GM19035 (cell line): ENCODE measurements at regions not wholly inside any gene's neighbourhood (a gene's known extent, or its start where the extent isn't known, plus 50 kb on each side); places are given as distances from the start of the nearest gene placed in this dataset.

Experiments used
- ATAC-seq: cut with Tn5 transposase; IDR thresholded peaks from one replicate; pipeline ENCODE4 v1.9.1; 2021; ENCODE audit not compliant: unreplicated experiment

DNA sequence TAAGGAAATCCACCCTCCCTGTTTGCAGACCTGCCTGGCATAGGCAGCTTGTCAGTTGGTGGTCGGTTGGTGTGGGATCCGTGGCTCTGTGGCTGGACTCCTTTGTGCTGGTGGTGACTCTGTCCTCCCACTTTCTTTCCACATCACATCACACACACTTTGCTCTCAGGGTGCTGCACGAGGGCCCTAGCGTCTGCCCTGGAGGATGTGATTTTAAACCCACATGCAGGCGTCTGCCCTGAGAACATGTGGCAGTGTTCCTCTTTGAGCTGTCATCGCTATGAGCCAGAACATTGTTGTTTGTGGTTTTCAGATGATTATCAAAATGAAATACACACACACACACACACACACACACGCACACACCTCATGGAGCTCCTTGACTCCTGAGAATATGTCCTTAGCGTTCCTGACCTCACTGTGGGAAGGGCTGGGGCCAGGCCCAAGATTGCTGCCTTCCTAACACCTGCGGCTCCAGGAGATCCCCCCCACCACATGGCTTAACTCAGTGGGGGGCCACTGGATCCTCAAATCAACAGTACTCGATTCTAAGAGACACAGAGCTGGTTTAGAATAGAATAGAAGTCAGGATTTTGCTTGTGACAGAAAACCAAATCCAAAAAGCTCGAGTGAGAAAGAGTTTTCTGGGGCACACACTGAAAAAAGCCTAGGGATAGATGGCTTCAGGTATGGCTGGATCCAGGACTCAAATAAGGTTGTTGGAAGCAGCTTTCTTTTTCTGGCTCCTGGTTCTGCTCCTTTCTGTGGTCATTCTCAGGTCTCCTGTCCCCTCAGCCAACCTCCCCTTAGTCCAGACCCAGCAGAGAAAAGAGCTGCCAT lies 54.8 kb downstream of the RTP5 start:
- no peak for ATAC-seq

DNA sequence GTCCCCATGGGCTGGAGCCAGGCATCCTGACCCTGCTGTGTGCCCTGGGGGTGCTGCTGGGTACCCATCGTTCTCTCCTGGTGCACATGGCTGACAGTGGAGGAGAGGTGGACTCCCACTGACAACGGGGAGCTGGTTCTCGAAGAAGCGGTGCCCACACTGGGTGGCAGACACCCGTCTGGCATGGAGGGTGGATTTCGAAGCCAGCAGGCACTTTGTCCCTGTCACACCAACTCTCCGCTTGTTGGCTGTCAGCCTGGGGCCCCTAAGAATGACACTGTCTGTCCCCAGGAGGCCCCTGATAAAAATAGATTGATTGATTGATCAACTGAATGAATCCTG lies 55.4 kb downstream of the RTP5 start:
- ATAC-seq = no peak

DNA sequence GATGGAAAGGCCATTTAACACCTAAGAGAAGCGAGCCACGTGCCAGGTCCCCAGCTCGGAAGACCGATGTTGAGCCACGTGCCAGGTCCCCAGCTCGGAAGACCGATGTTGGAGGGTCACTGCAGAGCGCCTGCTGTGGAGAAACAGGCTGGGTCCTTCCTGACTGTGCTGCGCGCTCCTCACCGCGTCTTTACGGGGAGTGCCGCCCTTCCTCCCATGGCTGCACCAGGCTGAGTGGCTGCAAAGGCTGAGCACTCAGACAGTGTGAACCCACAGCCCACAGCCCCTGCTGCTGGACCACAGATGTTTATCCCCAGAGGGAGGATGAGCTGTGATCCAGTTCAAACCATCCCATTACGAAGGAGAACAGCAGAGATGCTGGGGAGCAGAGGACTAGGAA lies 55.7 kb downstream of the RTP5 start:
- no peak for ATAC-seq

DNA sequence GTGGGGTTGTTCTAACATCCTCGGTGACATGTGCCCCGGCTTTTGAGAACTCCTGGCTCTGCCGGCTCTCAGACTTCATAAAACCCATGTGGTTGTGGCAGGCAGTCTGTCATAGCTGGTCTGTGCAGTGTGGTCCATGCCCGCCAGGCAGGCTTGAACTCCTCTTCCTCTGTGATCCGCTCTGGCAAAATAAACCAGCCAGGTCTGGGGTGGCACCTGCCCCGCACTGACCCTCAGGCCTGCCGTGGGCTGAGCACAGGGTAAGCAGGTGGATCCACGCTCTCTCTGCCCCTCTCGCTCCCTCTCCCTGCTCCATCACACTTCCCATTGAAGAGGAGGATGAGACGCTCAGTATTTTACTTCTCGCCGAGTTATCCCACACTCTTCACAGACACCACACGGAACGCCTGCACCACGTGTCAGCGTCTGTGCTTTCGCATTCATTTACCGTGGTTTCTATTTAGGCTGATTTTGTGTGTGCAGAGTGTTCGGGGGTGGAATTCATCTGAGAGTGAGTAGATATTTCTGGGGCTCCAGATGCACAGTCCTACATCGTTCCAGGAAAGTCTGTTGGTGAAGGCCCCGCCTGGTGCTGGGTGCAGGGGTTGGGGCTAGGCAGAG lies 56.4 kb downstream of the RTP5 start:
- no peak for ATAC-seq

DNA sequence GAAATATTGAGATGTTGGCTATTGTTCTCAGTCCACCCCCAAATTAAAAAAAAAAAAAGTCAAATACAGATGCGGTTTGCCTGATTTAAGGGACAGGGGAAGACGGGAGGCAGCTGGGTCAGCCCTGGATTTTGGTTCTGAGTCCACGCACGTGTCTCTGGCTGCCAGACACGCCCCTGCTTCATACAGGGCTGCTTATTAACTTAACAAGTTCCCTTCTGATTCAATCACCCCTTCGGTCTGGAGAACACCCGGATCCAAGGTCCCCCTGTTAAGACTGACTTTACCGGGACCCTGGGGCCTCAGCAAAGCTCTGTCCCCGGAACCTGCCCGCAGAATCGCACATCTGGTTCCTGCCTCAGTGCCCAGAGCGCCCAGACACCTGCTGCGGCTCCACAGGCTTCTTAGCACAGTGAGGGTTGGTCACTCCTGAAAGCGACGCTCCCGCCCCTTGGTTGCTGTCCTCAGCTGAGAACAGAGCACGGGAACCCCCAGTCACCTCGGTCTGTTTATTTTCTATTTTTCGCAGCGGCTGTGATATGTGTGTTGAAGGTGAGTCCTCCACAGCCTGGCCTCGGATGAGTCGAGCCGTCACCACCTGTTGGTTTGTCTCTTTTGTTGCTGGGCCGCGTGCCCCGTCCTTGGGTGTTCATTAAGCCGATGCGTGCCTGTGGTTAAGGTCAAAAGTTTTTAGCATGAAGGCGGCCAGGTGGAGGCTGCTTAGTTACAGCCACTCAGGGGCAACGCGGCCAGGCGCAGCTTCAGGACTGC lies 57.2 kb downstream of the RTP5 start:
- ATAC-seq = no peak

DNA sequence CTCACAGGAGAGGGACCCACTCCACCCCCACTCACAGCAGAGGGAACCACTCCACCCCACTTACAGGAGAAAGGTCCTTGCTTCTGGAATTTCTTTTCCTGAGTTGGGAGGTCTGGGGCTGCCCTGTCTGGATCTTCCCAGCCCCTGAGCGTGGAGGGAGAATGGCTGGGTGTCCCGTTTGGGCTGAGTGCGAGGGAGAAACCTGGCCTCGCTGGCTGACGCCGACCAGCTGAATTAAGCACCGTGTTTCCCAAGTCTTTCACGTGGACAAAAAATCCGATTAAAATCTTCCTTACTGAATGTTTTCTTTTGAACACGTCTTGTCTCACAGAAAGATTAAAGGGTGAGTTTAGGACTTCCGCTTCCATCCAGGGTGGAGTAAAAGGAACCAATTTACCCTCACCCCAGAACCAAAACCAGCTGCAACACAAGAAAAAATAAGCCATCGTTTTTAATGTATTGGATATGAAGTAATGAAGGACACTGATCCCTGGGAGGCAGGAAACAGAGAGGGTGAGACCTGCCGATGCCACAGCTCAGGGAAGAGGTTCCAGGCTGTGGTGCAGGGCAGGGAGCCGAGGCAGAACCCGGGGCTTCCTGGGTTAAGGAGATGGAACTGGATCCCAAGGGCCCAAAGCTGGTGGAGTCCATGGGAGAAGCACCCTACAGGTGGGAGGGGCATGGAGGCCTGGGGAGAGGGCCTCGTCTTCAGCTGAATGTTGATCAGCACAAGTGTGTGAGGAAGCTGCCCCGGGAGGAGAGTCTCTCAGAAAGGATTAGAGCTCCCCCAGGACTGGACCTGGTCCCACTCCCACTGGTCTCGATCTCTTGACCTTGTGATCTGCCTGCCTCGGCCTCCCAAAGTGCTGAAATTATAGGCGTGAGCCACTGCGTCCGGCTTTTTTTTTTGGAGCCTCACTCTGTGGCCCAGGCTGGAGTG lies 60.3 kb downstream of the RTP5 start:
- ATAC-seq = no peak

DNA sequence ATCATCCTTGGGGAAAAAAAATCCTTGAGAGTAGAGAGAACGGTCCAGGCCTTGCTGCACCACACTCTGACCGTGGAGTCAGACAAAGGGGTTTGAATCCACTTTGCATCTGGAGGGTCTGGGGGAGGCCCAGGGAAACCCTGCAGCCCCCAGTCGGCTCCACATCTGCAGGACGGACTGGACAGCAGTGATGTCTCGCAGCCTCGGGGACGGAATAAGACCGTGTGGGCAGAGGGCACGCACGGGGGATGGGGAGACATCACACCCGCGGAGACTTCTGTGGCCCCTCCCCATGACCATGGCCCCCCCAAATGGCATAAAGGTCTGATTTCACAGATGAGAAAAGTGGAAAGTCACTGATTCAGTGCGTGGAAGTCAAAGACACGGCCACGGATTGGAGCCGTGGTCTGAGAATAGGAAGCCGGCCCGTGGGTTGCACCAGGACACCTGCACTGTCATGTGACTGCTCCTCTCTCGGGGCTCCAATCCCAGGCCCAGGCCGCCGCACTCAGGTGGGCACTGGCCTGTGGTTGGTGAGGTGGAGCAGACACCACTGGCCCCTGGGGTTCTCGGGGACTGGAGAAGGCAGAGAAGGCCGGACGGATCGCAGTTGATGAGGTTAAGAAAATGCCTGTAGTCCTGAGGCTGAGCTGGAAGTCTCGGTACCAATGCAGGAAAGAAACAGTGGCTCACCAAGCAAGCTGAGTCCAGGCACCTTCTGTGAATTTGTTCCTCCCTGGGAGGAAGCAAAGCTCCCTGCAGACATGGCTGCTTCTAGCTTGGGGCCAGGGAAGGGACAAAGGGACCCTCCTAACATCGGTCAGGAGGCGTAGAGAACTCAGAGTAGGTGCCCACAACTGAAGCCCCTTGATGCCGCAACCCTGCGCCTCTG lies 61.8 kb downstream of the RTP5 start:
- ATAC-seq = no peak

DNA sequence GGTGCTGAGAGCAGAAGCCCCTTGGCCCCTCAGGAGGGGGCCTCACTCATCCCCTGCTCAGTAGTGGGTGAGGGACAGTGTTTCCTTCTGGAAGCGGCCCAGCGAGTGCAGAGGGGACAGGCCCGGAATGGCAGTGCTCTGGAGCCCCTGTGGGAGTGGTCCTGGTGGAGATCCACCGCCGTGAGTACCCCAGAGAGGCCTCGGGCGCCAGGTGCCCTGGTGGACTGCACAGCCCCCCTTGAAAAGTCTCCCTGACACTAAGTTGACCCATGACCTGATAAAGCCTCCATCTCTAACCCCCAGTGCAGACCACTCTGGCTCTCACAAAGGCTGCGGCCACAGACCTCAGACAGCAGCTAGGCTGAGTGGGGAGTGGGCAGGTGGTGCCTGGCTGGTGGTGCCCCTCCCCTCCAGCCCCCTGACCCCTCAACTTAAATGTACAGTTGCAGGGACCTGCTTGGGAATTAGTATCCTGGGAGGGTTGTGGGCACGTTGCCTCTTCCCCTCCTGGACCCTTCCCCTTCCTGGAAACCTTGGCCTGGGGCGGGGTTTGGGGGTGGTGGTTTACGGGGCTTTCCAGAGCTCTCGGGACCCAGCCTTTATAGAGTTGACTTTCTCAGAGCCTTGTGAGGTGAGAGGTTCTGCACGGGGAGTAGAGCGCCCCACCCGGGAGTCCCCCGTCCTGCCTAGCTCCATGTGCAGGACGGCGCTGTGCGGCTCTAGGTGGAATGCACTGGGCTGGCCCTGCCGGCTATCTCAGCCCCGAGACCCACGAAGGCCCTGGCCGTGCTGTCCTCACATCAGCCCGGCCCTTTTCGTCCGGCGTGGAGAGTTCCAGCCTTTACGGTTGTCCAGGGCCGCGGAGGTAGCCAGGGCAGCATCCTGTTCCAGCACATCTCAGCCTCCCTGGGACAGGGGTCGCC lies 62.7 kb downstream of the RTP5 start:
- ATAC-seq = no peak

DNA sequence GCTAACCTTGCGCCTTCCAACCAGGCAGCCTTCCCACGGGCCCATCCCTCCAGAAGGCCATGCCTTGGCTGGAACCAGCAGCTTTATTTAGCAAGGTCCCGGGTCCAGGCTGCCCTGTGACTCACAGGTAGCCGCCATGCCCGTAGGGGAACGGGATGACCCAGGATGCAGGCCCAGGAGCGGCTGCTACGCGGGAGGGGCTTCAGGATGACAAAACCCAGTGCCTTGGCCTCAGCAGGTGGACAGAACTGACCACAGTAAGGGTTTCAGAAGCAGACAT lies 63.3 kb downstream of the RTP5 start:
- no peak for ATAC-seq

DNA sequence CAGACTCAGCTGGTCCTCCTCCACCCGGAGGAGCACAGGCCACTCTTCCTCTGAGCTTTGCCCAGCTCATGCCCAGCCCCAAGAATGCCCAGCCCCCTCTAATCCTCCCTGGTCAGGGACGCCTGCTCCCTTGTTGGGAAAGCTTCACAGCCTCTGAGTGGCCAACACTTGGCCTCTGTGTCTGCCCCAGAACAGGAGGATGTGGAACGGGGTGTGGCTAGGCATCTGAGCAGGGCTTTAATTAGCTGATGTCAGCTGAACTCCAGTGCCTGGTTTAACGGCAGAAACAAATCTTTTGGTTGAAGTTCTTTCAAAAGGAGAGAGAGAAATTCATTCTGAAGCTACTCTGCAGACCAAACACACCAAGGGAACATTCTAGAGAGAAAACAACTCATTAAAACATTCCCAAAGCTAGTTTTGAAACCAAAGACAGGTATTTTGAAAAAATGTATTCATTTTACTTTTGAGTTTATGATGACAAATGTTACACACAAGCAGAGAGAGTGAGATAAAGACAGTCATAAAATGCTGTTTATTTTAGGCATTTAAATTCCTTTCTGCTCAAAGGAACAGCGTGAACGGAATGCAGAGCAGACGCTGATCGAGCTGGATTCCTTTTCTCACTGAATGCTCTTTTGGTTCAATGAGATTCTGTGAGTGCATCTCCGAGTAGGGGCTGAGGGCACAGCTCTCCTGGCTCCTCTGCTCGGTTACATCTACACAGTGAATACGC lies 63.8 kb downstream of the RTP5 start:
- no peak for ATAC-seq

DNA sequence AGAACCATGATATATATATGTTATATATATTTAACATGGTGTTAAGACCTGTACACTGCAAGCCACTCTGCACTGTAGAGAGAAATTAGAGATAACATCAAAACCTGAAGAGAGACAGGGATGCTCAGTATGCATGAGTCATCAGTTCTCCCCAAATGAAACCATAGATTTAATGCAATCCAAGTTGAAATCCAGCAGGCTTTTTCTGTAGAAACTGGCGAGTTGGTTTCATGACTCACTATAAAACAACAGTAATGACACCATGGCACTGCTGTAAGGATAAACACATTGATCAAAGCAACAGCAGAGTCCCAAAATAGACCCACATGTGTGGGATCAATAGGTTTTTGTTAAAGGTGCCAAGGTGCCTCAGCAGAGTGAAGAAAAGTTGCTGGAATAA lies 65.8 kb downstream of the RTP5 start:
- ATAC-seq = no peak

DNA sequence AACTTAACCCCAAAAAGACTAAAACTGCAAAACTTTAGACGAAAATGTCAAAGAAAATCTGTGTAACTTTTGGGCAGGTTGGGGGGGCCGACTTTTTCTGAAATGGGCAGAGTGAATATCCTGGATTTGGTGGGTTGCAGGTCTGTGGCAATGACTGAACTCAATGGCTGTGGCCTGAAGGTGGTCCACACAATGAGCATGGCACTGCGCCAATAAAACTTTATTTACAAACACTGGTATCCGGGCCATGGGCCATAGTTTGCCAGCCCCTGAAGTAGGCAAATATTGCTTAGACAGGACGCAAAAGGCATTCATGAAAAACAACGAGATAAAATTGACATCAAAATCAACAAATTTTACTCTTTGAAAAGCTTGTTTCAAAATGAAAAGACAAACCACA lies 66.2 kb downstream of the RTP5 start:
- ATAC-seq = no peak

DNA sequence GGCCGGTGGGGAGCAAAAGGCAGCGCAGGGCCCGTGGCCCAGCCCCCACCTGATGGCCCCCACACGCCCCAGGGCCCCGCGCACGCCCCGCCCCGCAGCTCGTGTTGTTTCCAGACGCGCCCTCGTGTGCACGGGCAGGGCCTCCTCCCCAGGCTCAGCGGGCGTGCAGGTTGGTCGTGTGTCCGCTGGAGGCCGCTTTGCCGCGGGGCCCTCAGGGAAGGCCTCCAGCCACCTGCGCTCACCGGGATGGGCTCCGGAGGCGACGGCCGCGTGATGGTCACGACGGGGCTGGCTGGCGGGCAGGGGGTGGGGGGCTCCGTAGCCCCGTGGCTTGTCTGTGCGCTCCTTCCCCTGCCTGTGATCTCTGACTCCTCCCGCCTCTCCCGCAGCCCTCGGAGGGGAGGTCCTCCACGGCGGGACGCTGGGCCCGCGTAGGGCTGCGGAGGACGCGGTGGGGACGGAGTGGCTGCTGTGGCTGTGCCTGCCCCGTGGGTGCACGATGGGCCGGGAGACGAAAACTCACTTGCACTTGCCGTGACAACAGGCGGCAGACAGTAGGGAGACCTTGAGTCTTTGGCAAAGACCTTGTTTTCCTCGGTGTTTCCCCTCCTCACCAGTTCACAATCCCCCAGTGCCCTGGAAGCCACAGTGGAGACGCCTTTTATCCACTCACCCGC lies 67.1 kb downstream of the RTP5 start:
- no peak for ATAC-seq

DNA sequence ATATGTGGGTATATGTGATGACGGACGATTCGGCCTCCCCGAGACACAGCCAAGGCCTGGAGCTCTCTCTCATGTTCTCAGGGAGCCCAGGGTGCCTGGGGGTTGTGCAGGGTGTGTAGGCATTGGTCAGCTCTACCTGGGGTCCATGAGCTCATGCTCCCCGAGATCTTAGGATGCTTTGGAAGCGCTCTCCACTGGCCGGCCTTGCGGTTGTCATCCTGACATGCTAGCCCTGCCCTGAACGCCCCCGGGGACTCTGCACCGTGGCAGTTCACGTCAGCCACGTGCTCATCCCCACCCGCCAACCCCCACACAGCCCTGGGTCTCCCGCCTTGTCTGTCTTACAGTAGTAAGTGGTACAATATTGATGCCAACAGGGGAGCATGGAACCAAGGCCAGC lies 67.8 kb downstream of the RTP5 start:
- no peak for ATAC-seq

DNA sequence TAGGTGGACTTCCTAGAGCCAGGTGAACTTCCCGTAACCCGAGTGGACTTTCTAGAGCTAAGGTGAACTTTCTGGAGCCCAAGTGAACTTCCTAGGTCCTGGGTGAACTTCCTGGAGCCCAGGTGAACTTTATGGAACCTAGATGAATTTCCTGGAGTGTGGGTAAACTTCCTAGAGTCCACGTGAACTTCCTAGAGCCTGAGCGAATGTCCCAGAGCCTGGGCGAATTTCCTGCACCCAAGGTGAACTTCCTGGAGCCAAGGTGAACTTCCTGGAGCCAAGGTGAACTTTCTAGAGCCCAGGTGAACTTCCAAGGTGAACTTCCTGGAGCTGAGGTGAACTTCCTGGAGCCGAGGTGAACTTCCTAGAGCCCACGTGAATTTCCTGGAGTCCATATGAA lies 70.0 kb downstream of the RTP5 start:
- ATAC-seq = no peak

DNA sequence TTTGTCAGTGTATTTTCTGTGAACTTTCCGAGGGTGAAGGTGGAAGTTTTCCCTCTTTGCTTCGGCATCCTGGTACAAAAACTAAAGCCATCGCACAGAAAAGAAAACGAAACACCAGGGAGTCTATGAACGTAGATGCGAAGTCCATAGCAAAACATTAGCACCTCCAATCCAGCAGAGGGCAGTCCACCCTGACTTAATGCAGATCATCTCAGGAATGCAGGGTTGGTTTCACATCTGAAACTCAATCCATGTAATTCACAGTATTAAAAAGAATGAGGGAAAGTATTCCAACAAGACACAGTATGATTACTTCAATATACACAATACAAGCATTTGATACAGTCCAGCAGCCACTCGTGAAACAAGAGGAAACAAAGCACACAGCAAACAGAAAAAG lies 70.8 kb downstream of the RTP5 start:
- ATAC-seq = no peak

DNA sequence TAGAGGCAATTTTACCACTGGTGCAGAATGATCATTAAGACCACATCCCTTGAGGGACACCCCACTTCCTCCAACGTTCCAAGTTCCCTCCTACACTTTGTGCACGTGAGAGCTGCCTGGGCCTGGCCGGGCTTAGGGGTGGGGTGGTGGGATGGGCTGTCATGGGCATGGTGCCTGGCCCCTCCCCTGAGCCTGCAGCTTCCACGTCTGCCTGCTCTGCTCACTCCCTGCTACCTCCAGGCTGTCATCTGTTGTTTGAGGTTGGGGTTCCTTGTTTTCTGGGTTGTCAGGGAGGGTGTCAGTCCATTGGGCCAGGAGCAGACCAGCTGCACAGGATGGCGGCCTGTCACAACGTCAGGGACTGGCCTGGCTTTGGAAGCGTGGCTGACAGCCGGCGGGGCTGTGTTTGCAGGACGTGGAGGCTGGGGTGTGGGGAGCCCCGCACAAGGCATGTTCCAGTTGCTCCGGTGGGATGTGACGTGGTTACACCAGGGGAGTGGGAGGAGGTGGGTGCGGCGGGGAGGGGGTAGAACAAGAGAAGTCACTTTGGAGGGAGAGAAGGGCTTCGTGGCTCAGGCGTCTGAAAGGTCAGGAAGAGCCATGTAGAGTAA lies 72.3 kb downstream of the RTP5 start:
- ATAC-seq = no peak
